ENCODE measurements at regions not wholly inside any gene's neighbourhood (a gene's known extent, or its start where the extent isn't known, plus 50 kb on each side); places are given as distances from the start of the nearest gene placed in this dataset.

GRCh38 chr3:127077505-127078064 lies 94.7 kb downstream of the PLXNA1 start:
- H3K27me3 ChIP-seq (ENCODE audit: insufficient read depth, poor library complexity, severe bottlenecking): no peaks in the 10 kb centered on the region
- H3K4me3 ChIP-seq (replicated peaks; ENCODE audit: insufficient read depth, low read length): no peak overlapping the region
- TF ChIP-seq SPI1 (IDR thresholded peaks at IDR 0.05; ENCODE audit: borderline replicate concordance, low read depth) (no peak), POLR2AphosphoS5 (IDR thresholded peaks at IDR 0.05; ENCODE audit: low read depth) (no peak), CTCF (IDR thresholded peaks at IDR 0.05; ENCODE audit: insufficient read depth, low read length) (no peak), REST (IDR thresholded peaks at IDR 0.05; ENCODE audit: insufficient replicate concordance, low read depth) (no peak), GABPA (IDR thresholded peaks at IDR 0.05; ENCODE audit: low read depth) (no peak)
- DNase-seq (ENCODE audit: low read depth in 1 of 2, low spot score in 1 of 2): no peak
- H3K27ac ChIP-seq (replicated peaks): no peak overlapping the region

GRCh38 chr3:127078626-127079025 lies 95.7 kb downstream of the PLXNA1 start:
- no peak for DNase-seq (ENCODE audit: low read depth in 1 of 2, low spot score in 1 of 2)
- Histone ChIP-seq H3K27ac (replicated peaks) (no peak overlapping the region), H3K27me3 (ENCODE audit: insufficient read depth, poor library complexity, severe bottlenecking) (no peaks in the 10 kb centered on the region), H3K4me3 (replicated peaks; ENCODE audit: insufficient read depth, low read length) (no peak overlapping the region)
- TF ChIP-seq GABPA (IDR thresholded peaks at IDR 0.05; ENCODE audit: low read depth) (no peak), POLR2AphosphoS5 (IDR thresholded peaks at IDR 0.05; ENCODE audit: low read depth) (no peak), CTCF (IDR thresholded peaks at IDR 0.05; ENCODE audit: insufficient read depth, low read length) (no peak), SPI1 (IDR thresholded peaks at IDR 0.05; ENCODE audit: borderline replicate concordance, low read depth) (no peak), REST (IDR thresholded peaks at IDR 0.05; ENCODE audit: insufficient replicate concordance, low read depth) (no peak)

GRCh38 chr3:127079211-127079610 lies 96.3 kb downstream of the PLXNA1 start:
- H3K27ac ChIP-seq (replicated peaks): no peak overlapping the region
- H3K4me3 ChIP-seq (replicated peaks; ENCODE audit: insufficient read depth, low read length): no peak overlapping the region
- TF ChIP-seq POLR2AphosphoS5 (IDR thresholded peaks at IDR 0.05; ENCODE audit: low read depth) (no peak), GABPA (IDR thresholded peaks at IDR 0.05; ENCODE audit: low read depth) (no peak), SPI1 (IDR thresholded peaks at IDR 0.05; ENCODE audit: borderline replicate concordance, low read depth) (no peak), REST (IDR thresholded peaks at IDR 0.05; ENCODE audit: insufficient replicate concordance, low read depth) (no peak), CTCF (IDR thresholded peaks at IDR 0.05; ENCODE audit: insufficient read depth, low read length) (no peak)
- H3K27me3 ChIP-seq (ENCODE audit: insufficient read depth, poor library complexity, severe bottlenecking): no peaks in the 10 kb centered on the region
- DNase-seq (ENCODE audit: low read depth in 1 of 2, low spot score in 1 of 2): no peak
